ENCODE measurements at regions not wholly inside any gene's neighbourhood (a gene's known extent, or its start where the extent isn't known, plus 50 kb on each side); places are given as distances from the start of the nearest gene placed in this dataset.

- TF ChIP-seq CTCF (IDR thresholded peaks at IDR 0.05) = no peak
- TF ChIP-seq POLR2A (IDR thresholded peaks at IDR 0.05) = no peak
These were observed 110.0 kb upstream of the ADARB2 start for GRCh38 chr10:1847361-1847760.
